ENCODE measurements at regions not wholly inside any gene's neighbourhood (a gene's known extent, or its start where the extent isn't known, plus 50 kb on each side); places are given as distances from the start of the nearest gene placed in this dataset.
"Not testable (repeated sequence)": the region's sequence is repeated elsewhere in the genome, so short reads cannot be mapped to it uniquely, and the experiment has no call there.

GRCh38 chr17:5899496-5900195 is 170.5 kb upstream of the WSCD1 start:
- no peak for DNase-seq (ENCODE audit: low spot score)

DNA sequence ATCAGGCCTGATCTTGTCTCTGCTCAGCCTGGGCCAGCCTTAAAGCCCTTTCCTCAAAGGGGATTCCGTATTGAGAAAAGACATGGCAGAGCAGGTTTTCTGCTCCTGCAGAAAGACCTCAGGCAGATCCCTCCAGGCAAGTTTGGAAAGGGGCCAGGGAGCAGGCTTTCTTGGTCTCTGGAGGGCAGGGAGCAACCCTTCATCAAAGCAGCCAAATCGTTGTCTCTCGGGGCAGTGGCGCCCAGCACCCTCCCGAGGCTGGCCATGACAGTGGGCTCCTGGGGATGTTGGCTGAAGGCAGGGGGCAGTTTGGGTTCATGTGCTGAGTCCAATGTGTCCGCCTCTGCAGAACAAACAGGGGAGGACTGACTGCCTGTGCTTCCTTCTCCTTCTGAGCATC is 168.4 kb upstream of the WSCD1 start:
- DNase-seq (ENCODE audit: low spot score) = no peak

- DNase-seq (ENCODE audit: low spot score) = no peak
Measured at GRCh38 chr17:5902181-5903140, 167.7 kb upstream of the WSCD1 start.

DNA sequence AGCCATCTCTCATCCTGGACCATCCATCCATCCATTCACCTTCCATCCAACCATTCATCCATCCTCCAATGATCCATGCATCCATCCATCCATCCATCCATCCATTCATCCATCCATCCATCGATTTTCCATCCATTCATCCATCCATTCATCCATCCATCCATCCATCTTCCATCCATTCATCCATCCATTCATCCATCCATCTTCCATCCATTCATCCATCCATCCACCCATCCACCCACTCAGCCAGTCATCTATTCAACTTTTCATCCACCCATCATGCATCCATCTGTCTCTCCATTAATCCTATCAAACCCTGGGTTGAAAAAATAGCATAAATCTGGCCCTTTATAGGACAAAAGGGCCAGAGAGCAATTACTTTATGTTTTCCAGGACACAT is 158.3 kb upstream of the WSCD1 start:
- DNase-seq (ENCODE audit: low spot score) = no peak

DNA sequence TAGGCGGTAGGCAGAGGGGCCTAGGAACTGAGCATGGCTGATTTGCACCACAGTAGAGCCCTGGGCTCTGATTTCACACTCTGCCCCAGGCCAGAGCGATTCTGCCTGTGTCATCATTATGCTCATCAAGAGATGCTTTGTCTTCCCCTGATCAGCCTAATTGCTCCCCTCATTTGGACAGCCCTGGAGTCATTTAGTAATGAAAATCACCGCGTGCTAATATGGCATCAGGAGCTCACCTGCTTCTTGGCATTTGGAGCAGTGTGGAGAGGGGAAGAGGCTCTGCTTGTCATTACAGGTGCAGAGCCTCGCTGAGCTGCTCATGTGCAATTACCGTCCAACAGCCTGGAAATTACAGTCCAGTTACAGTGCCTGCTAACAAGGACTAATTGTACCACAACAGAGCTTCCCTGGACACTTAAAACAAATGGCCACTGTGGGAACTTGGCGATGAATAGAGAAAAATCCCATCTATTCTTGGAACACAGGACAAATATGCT is 157.1 kb upstream of the WSCD1 start:
- DNase-seq (ENCODE audit: low spot score) = no peak

DNA sequence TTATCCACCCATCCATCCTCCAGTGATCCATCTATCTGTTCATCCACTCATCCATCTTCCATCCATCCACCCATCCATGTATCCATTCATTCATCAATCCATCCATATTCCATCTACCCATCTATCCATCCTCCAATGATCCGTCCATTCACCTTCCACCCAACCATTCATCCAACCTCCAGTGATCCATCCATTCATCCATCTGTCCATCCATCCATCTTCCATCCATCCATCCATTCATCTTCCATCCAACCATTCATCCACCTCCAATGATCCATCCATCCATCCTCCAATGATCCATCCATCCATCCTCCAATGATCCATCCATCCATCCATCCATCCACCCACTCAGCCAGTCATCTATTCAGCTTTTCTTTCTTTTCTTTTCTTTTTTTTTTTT is 156.5 kb upstream of the WSCD1 start:
- no peak for DNase-seq (ENCODE audit: low spot score)

- no peak for DNase-seq (ENCODE audit: low spot score)
Measured at GRCh38 chr17:5915337-5915736, 154.8 kb upstream of the WSCD1 start.

DNA sequence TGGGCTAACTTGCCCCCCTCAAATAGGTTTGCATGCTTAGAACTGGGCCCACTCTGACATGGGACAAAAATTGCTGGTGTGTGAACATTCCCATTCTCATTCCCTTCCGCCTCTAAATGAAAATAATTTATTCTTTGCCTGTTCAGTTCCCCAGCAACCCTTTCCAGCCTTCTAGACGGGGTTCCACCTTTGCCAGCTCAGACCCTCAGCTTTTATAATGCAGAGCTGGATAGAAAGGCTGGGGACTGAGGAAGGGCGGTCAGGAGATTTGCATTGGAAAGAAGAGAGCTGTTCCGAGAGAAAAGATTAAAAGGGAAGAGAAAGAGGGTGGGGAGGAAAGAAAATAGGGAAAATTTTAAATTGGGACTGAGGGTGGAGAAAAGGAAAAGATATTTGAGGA is 151.1 kb upstream of the WSCD1 start:
- DNase-seq (ENCODE audit: low spot score) = no peak

DNA sequence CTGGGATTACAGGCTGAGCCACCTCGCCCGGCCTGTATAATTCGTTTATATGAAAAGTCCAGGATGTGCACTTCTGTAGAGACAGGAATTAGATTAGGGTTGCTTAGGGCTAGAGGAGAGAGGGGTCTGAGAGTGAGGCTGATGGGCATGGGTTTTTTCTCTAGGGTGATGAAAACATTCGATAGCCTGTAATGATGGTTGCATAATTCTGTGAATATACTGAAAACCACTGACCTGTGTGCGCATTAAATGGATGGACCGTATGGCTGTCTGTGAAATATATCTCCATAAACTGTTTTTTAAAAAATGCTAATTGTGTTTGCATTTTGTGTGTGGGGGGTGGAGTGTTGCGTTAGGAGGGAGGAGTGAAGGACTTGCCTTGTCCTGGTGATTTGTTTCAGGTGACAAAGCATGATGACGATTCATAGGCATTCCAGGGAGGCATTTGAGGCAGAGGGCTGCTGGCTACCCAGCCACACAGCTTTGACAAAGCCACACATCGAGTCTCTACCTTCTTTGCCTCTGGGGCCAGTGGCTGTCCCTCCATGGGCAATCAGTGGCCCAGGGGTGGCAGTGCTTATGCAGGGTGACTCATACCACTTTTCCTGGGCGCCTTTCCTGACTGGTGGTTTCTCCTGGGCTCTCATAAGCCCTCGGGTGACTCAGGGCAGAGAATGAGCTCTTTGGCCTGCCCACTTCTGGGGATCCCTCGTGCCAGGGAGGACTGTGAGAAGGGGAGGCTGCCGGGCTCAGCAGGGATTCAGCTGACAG is 148.5 kb upstream of the WSCD1 start:
- no peak for DNase-seq (ENCODE audit: low spot score)

DNA sequence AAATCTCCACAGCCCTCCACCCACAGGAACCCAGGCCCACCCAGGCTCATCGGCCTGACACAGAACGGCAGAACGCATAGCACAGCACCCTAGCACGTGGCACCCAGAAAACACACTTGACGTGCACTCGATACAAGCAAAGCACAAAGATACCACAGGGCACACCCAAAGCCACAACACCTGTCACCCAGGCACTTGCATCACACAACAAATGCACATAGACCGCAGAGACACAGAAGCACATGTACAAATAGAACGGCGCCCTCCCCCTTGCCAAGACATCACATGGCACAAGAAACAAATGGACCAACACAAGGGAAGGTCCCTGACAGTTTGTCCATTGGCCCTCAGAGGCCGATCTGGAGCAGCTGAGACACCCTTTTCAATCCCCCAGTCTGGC is 147.7 kb upstream of the WSCD1 start:
- no peak for DNase-seq (ENCODE audit: low spot score)

- no peak for DNase-seq (ENCODE audit: low spot score)
Measured at GRCh38 chr17:5929721-5930120, 140.5 kb upstream of the WSCD1 start.

- DNase-seq (ENCODE audit: low spot score) = not testable (repeated sequence)
Measured at GRCh38 chr17:5930555-5930954, 139.6 kb upstream of the WSCD1 start.

- DNase-seq (ENCODE audit: low spot score) = no peak
Measured at GRCh38 chr17:5931616-5932015, 138.6 kb upstream of the WSCD1 start.

- no peak for DNase-seq (ENCODE audit: low spot score)
Measured at GRCh38 chr17:5933430-5933829, 136.7 kb upstream of the WSCD1 start.

DNA sequence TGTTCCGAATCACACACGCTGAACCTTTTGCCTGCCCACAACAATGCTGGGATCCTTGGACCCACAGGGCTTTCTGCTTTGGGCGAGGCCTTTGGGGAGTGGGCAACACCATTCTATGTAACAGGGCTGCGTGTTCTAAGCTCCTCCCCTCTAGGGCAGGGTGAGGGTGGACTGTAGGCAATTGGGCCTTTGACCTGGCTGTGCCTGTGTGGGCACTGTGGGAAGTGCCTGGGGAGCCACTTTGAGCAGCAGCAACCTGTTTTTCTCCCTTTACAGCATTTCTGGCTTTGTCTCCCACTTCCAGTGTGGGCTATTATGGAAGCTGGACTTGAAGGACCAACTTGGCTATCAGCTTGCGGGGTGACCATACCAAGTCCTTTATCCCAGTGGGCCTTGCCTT is 128.9 kb upstream of the WSCD1 start:
- no peak for DNase-seq (ENCODE audit: low spot score)

GRCh38 chr17:5942687-5943086 is 127.5 kb upstream of the WSCD1 start:
- no peak for DNase-seq (ENCODE audit: low spot score)

DNA sequence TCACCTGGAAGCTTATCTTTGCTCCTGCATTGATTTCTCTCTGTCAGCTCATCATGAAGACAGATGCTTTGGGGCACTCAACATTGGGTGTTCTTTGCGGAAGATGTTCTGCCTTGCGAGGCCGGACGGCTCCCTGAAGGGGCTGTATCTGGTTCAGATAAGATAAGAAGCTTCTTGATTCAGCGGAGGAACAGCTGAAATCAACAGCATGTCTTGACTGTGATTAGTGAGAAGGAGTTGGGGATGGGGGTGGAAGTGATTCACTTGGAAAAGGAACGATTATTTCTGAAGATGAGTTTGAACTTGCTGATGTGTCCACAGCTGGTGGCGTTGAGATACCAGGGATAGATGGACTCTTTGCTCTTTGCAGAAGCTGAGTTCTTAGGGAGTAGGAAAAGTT is 126.9 kb upstream of the WSCD1 start:
- DNase-seq (ENCODE audit: low spot score) = no peak

DNA sequence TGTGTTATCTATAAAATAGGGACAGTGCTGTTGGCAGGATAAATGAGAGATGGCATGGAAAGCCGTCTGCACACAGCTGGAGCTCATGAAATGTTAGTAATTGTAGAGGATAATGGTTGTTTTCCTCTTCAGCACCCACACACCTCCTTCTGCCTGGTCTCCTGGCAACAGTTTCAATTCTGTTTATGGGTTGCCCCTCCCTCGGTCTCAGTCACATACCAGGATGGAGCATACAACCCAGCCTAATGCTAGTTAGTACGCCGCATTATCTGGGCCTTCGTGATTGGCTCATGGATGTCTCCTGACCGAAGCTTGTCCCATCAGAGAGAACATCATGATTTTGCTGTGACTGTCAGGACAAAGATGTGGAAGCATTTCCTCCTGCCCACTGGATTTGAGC is 126.2 kb upstream of the WSCD1 start:
- DNase-seq (ENCODE audit: low spot score) = no peak

- DNase-seq (ENCODE audit: low spot score) = no peak
Measured at GRCh38 chr17:5947701-5948180, 122.4 kb upstream of the WSCD1 start.

DNA sequence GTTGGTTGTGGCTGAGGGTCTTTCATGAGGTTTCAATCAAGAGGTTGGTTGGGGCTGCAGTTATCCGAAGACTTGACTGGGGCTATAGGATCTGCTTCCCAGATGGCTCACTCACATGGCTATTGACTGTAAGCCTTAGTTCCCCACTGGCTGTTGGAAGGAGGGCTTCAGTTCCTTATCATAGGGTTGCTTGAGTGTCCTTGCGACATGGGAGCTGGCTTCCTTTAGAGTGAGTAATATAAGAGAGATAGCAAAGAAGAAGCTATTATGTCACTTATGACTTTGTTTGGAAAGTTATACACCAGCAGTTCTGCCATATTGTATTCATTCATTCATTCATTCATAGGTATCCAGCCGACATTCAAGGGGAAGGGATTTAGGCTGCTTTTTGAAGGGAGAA is 121.4 kb upstream of the WSCD1 start:
- DNase-seq (ENCODE audit: low spot score) = no peak

- no peak for DNase-seq (ENCODE audit: low spot score)
Measured at GRCh38 chr17:5950878-5951277, 119.3 kb upstream of the WSCD1 start.

DNA sequence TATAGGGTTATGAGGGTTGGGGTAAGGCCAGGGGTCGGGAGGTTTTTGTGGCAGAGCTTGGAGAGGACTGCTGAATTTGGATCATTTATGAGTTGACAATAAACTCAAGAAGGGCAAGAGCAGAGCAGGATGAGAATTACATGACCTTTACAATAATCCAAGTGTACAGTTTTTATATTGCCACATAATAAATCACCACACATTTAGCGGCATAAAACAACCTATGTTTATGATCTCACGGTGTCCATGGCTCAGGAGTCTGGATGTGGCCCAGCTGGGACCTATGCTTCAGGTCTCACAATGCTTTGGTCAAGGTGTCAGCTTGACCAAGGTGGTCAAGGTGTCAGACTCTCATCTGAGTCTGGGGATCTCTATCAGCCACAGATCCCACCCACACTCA is 118.3 kb upstream of the WSCD1 start:
- DNase-seq (ENCODE audit: low spot score) = no peak

Measured in CD4-positive, alpha-beta T cell treated with Interleukin-6 at 100 ng/mL for 8 hours (primary cell).